MM.1S (cell line): ENCODE measurements at regions not wholly inside any gene's neighbourhood (a gene's known extent, or its start where the extent isn't known, plus 50 kb on each side); places are given as distances from the start of the nearest gene placed in this dataset.
"Not testable (repeated sequence)": the region's sequence is repeated elsewhere in the genome, so short reads cannot be mapped to it uniquely, and the experiment has no call there.

Source experiments
- DNase-seq: peaks from one replicate; pipeline ENCODE4 v3.0.0-alpha.2; 2015
- H2AFZ ChIP-seq: fragments of 300-600 bp; sonication (generic); 2 replicates; pipeline ENCODE4 v1.6.0; 2016; ENCODE audit warnings: antibody characterized with exemption, low read length
- H3F3A ChIP-seq: fragments of 300-600 bp; sonication (generic); 2 replicates; pipeline ENCODE4 v1.6.1; 2016; ENCODE audit warnings: mild to moderate bottlenecking, antibody characterized with exemption, low read length, moderate library complexity, mixed read lengths; ENCODE audit not compliant: insufficient read depth
- H3K27ac ChIP-seq: fragments of 300-600 bp; sonication (generic); 2 replicates; pipeline ENCODE4 v1.5.1; 2016; ENCODE audit warnings: mild to moderate bottlenecking, low read length
- H3K27me3 ChIP-seq: fragments of 300-600 bp; sonication (generic); replicated peaks from 2 replicates; pipeline ENCODE4 v1.6.0; 2016; ENCODE audit warnings: low read length; ENCODE audit not compliant: insufficient read depth
- H3K36me3 ChIP-seq: fragments of 300-600 bp; sonication (generic); replicated peaks from 2 replicates; pipeline ENCODE4 v1.6.1; 2016; ENCODE audit warnings: mild to moderate bottlenecking, low read length, mixed read lengths; ENCODE audit not compliant: insufficient read depth
- H3K4me1 ChIP-seq: fragments of 300-600 bp; sonication (generic); 2 replicates; pipeline ENCODE4 v1.6.1; 2016; ENCODE audit warnings: low read length, mixed read lengths
- H3K4me2 ChIP-seq: fragments of 300-600 bp; sonication (generic); 2 replicates; pipeline ENCODE4 v1.6.0; 2016; ENCODE audit warnings: low read depth, low read length
- H3K4me3 ChIP-seq: fragments of 300-600 bp; sonication (generic); 2 replicates; pipeline ENCODE4 v1.5.1; 2016; ENCODE audit warnings: low read length, mixed read lengths
- H3K79me2 ChIP-seq: fragments of 300-600 bp; sonication (generic); 2 replicates; pipeline ENCODE4 v1.6.1; 2016; ENCODE audit warnings: mixed run types, low read length, mixed read lengths
- H3K9ac ChIP-seq: fragments of 300-600 bp; sonication (generic); 2 replicates; pipeline ENCODE4 v1.6.1; 2016; ENCODE audit warnings: low read length, mixed read lengths
- H3K9me2 ChIP-seq: fragments of 300-600 bp; sonication (generic); replicated peaks from 2 replicates; pipeline ENCODE4 v1.6.1; 2016; ENCODE audit warnings: mild to moderate bottlenecking, low read length, mixed read lengths; ENCODE audit not compliant: insufficient read depth
- H3K9me3 ChIP-seq: fragments of 300-600 bp; sonication (generic); replicated peaks from 2 replicates; pipeline ENCODE4 v1.6.1; 2016; ENCODE audit warnings: mild to moderate bottlenecking, low read length, mixed read lengths; ENCODE audit not compliant: insufficient read depth
- H4K20me1 ChIP-seq: fragments of 300-600 bp; sonication (generic); 2 replicates; pipeline ENCODE4 v1.6.1; 2016; ENCODE audit warnings: mild to moderate bottlenecking, low read length, moderate library complexity, mixed read lengths; ENCODE audit not compliant: insufficient read depth
- CTCF ChIP-seq: fragments of 300-600 bp; sonication (generic); IDR thresholded peaks from 2 replicates; pipeline ENCODE4 v1.5.1; 2016; ENCODE audit warnings: antibody characterized with exemption, low read length, mixed read lengths
- EZH2 ChIP-seq: fragments of 300-600 bp; sonication (generic); optimal IDR thresholded peaks from 2 replicates; pipeline ENCODE3; 2017; ENCODE audit warnings: low read depth, mild to moderate bottlenecking, antibody characterized with exemption, low read length, mixed read lengths
- EZH2phosphoT487 ChIP-seq: fragments of 300-600 bp; sonication (generic); IDR thresholded peaks from 2 replicates; pipeline ENCODE4 v1.6.1; 2018; ENCODE audit warnings: antibody characterized with exemption, low read length

- no peaks in the 10 kb centered on the region for H3K79me2 ChIP-seq
- no peak for DNase-seq
- no peaks in the 10 kb centered on the region for H3K27me3 ChIP-seq
Measured at GRCh38 chr4:38333219-38333618, 330.8 kb upstream of the KLF3 start.

GRCh38 chr4:38334791-38335190 lies 329.2 kb upstream of the KLF3 start:
- no peak for TF ChIP-seq CTCF
- TF ChIP-seq EZH2phosphoT487: no peak
- TF ChIP-seq EZH2: no peak
- Histone ChIP-seq H3K27me3 (no peaks in the 10 kb centered on the region), H3K4me2 (no peak overlapping the region), H3K36me3 (no peaks in the 10 kb centered on the region), H3F3A (no peaks in the 10 kb centered on the region), H3K9me2 (no peaks in the 10 kb centered on the region), H3K4me3 (no peak overlapping the region), H4K20me1 (no peaks in the 10 kb centered on the region), H3K9me3 (no peaks in the 10 kb centered on the region), H3K9ac (no peak overlapping the region), H2AFZ (no peak overlapping the region), H3K79me2 (no peaks in the 10 kb centered on the region), H3K27ac (no peak overlapping the region), H3K4me1 (0 out of 2 replicates have a peak, but pooled peaks cover 6% of the 10 kb centered on the region)
- no peak for DNase-seq

More at GRCh38 chr4:38333219-38333618, 330.8 kb upstream of the KLF3 start:
- no peaks in the 10 kb centered on the region for H4K20me1 ChIP-seq
- H3K9ac ChIP-seq: no peak overlapping the region
- no peaks in the 10 kb centered on the region for H3K36me3 ChIP-seq
- no peak overlapping the region for H3K4me2 ChIP-seq
- H3F3A ChIP-seq: 0 out of 2 replicates have a peak, but pooled peaks cover 2% of the 10 kb centered on the region
- H2AFZ ChIP-seq: no peak overlapping the region
- H3K9me2 ChIP-seq: no peaks in the 10 kb centered on the region
- no peak for TF ChIP-seq EZH2phosphoT487
- no peak for TF ChIP-seq EZH2
- TF ChIP-seq CTCF: no peak
- no peaks in the 10 kb centered on the region for H3K9me3 ChIP-seq
- peaks cover 6% of the 10 kb centered on the region for H3K4me1 ChIP-seq
- no peak overlapping the region for H3K4me3 ChIP-seq
- H3K27ac ChIP-seq: no peak overlapping the region

GRCh38 chr4:38338939-38339338 lies 325.1 kb upstream of the KLF3 start:
- H3K27me3 ChIP-seq, H2AFZ ChIP-seq, H3K4me1 ChIP-seq, H3K36me3 ChIP-seq, H3K9me3 ChIP-seq, H4K20me1 ChIP-seq, DNase-seq, H3K9ac ChIP-seq, H3K79me2 ChIP-seq, H3K9me2 ChIP-seq, H3K27ac ChIP-seq, H3K4me2 ChIP-seq, H3F3A ChIP-seq, H3K4me3 ChIP-seq: not testable (repeated sequence)

GRCh38 chr4:38343608-38344007 lies 320.4 kb upstream of the KLF3 start:
- no peaks in the 10 kb centered on the region for H3K27me3 ChIP-seq
- H3K4me3 ChIP-seq: no peak overlapping the region
- H3K36me3 ChIP-seq: no peaks in the 10 kb centered on the region
- H3K4me2 ChIP-seq: no peak overlapping the region
- no peaks in the 10 kb centered on the region for H3K4me1 ChIP-seq
- no peaks in the 10 kb centered on the region for H3K9me3 ChIP-seq
- no peak overlapping the region for H3K27ac ChIP-seq
- DNase-seq: no peak
- no peaks in the 10 kb centered on the region for H4K20me1 ChIP-seq
- no peaks in the 10 kb centered on the region for H3K79me2 ChIP-seq
- H3F3A ChIP-seq: no peaks in the 10 kb centered on the region
- no peak overlapping the region for H2AFZ ChIP-seq
- H3K9ac ChIP-seq: no peak overlapping the region
- no peak for TF ChIP-seq EZH2phosphoT487
- no peak for TF ChIP-seq CTCF
- no peak for TF ChIP-seq EZH2
- no peaks in the 10 kb centered on the region for H3K9me2 ChIP-seq
